ENCODE measurements at regions not wholly inside any gene's neighbourhood (a gene's known extent, or its start where the extent isn't known, plus 50 kb on each side); places are given as distances from the start of the nearest gene placed in this dataset.

GRCh38 chr6:28585335-28585734 lies 59.7 kb downstream of the GPX5 start:
- TF ChIP-seq CTCF (IDR thresholded peaks at IDR 0.05; ENCODE audit: poor library complexity, severe bottlenecking), result peak; percentile 52
- peak; percentile 58 for TF ChIP-seq SMC3 (conservative IDR thresholded peaks at IDR 0.05; ENCODE audit: poor library complexity)
- TF ChIP-seq RAD21 (conservative IDR thresholded peaks at IDR 0.05), result peak; percentile 57

Measured in neural cell (in vitro differentiated cells).